ENCODE measurements at regions not wholly inside any gene's neighbourhood (a gene's known extent, or its start where the extent isn't known, plus 50 kb on each side); places are given as distances from the start of the nearest gene placed in this dataset.
"Not testable (repeated sequence)": the region's sequence is repeated elsewhere in the genome, so short reads cannot be mapped to it uniquely, and the experiment has no call there.

DNA sequence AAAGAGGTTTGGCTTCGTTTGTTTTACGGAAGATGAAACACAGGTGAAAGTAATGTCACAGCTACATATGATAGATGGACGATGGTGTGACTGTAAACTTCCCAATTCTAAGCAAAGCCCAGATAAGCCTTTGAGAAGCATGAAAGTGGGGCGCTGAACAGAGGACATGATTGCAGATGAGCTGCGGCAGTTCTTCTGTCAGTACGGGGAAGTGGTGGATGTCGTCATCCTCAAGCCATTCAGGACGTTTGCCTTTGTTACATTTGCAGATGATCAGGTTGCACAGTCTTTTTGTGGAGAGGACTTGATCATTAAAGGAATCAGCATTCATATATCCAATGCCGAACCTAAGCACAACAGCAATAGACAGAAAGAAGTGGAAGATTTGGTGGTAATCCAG is 111.5 kb upstream of the DIAPH3 start:
- TF ChIP-seq, protein P1, sequence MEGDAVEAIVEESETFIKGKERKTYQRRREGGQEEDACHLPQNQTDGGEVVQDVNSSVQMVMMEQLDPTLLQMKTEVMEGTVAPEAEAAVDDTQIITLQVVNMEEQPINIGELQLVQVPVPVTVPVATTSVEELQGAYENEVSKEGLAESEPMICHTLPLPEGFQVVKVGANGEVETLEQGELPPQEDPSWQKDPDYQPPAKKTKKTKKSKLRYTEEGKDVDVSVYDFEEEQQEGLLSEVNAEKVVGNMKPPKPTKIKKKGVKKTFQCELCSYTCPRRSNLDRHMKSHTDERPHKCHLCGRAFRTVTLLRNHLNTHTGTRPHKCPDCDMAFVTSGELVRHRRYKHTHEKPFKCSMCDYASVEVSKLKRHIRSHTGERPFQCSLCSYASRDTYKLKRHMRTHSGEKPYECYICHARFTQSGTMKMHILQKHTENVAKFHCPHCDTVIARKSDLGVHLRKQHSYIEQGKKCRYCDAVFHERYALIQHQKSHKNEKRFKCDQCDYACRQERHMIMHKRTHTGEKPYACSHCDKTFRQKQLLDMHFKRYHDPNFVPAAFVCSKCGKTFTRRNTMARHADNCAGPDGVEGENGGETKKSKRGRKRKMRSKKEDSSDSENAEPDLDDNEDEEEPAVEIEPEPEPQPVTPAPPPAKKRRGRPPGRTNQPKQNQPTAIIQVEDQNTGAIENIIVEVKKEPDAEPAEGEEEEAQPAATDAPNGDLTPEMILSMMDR (IDR thresholded peaks at IDR 0.05; ENCODE audit: control extremely low read depth, extremely low read depth, low read depth, missing control alignments) = no peak
- ChIA-PET CTCF (no interaction called here), POLR2A (no interaction called here)
- no peak for DNase-seq (ENCODE audit: extremely low spot score)

DNA sequence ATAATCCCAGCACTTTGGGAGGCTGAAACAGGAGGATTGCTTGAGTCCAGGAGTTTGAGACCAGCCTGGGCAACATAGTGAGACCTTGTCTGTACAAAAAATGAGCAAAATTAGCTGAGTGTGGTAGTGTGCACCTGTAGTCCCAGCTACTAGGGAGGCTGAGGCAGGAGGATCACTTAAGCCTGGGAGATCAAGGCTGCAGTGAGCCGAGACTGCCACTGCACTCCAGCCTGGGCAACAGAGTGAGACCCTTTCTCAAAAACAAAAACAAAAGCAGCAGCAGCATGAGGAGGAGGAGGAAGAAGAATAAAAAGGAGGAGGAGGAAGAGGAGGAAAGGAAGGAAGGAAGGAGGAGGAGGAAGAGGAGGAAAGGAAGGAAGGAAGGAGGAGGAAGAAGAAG is 116.5 kb upstream of the TDRD3 start:
- CTCF ChIA-PET; DNase-seq (ENCODE audit: extremely low spot score); POLR2A ChIA-PET: not testable (repeated sequence)

DNA sequence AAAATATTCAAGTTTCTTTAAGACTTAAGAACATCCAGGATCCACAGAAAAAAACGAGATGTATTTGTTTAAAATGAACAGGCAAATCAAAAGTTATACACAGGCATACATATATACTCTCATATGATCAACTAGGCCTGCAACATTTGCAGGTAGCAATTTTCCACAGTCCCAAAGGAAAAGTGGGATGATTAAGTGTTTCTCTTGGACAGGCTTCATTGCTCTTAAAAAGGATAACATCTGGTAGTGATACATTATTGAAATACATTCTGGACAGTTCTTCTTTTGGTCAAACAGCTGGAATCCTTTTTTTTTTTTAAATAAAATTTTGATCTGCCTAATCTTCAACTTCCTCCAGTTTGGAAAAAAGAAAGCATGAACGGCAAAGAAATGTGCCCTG is 114.8 kb upstream of the TDRD3 start:
- CTCF ChIA-PET = no interaction called here
- TF ChIP-seq, protein P1 (IDR thresholded peaks at IDR 0.05; ENCODE audit: control extremely low read depth, extremely low read depth, low read depth, missing control alignments) = no peak
- POLR2A ChIA-PET = no interaction called here
- no peak for DNase-seq (ENCODE audit: extremely low spot score)

DNA sequence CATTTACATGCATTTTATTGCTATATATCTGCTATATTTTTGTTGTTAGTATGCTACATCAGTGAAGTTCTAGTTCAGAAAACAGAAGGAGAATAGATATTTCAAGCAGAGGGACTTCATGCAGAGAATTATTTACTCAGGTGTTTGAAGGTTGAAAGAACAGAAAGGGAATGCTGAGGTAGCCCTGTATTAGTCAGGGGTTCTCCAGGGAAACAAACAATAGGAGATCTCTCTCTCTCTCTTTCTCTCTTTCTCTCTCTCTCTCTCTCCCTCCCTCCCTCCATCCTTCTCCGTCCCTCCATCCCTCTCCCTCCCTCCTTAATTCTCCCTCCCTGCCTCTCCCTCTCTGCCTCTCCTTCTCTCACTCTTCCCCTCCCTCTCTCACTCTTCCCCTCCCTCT is 114.3 kb upstream of the TDRD3 start:
- TF ChIP-seq, protein P1 (IDR thresholded peaks at IDR 0.05; ENCODE audit: control extremely low read depth, extremely low read depth, low read depth, missing control alignments) = no peak
- ChIA-PET POLR2A (no interaction called here), CTCF (no interaction called here)
- DNase-seq (ENCODE audit: extremely low spot score) = no peak

DNA sequence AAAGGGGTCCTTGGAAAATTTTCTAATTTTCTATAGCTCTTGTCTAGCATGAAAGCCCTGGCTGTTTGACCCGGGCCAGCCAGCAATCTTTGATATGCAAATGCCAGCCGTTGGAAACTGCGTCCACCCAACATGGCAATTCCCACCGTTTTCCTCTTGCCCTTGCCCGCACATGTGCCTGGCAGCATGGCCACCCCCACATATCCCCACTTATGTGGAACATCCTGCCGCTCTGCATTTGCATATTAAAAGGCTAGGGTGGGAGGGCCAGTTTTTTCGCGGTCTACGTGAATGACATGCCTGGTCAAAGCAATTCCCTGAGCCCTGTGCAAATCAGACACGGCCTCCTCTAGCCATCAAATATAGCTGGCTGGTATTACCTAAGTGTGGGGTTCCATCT is 110.3 kb upstream of the TDRD3 start:
- TF ChIP-seq, protein P1 (IDR thresholded peaks at IDR 0.05; ENCODE audit: control extremely low read depth, extremely low read depth, low read depth, missing control alignments) = no peak
- ChIA-PET CTCF (interaction anchor here (1.7 kb wide), 1 partner anchor 16 kb away, joined by 6 read pairs; no protein-coding TSS in a partner anchor), POLR2A (no interaction called here)
- DNase-seq (ENCODE audit: extremely low spot score) = no peak

DNA sequence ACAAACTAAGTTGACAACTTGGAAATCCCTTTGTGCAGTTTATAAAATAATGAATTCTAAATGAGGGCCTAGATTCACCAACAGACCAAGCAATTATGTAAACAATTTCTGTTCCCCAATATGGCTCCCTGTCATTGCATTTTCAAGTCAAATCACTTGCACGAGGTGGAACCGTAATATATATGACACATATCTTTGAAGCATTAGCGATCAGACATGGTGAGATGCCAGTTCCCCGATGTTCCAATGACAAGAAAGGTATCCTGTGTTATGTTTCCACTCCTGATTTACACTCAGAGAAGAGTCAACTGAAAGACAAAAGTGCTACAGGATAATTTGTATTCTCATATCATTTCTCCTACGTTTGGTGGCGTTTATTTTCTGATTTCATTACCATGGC is 108.5 kb upstream of the TDRD3 start:
- CTCF ChIA-PET = no interaction called here
- TF ChIP-seq, protein P1 (IDR thresholded peaks at IDR 0.05; ENCODE audit: control extremely low read depth, extremely low read depth, low read depth, missing control alignments) = no peak
- no peak for DNase-seq (ENCODE audit: extremely low spot score)

DNA sequence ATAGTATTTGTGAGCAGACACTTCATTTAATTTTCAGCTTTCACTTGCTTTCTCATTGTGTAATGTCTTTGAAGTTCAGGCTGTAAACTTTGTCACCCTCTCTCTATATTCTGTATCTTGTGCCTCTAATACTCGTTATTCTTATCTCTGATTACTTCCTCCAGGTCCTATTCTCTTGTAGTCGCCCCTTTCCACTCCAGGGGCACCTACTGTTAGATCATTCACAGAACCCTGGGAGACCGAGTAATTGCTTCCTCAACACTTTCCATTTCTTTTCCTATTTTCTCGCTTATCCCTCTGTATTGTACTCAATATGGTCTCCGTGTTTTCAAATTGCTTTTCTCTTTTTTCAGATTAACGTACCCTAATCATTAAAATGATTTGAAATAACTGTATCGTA is 93.9 kb upstream of the TDRD3 start:
- ChIA-PET CTCF (no interaction called here), POLR2A (no interaction called here)
- TF ChIP-seq, protein P1 (IDR thresholded peaks at IDR 0.05; ENCODE audit: control extremely low read depth, extremely low read depth, low read depth, missing control alignments) = no peak
- DNase-seq (ENCODE audit: extremely low spot score) = no peak

More for the DNA sequence above, 108.5 kb upstream of the TDRD3 start:
- POLR2A ChIA-PET = no interaction called here
